Lower leg skin (tissue), 4 donors: ENCODE measurements at regions not wholly inside any gene's neighbourhood (a gene's known extent, or its start where the extent isn't known, plus 50 kb on each side); places are given as distances from the start of the nearest gene placed in this dataset.

ENCODE experiments used
- DNase-seq, 2 donors: peaks; one replicate each; pipeline ENCODE4 v3.0.0-alpha.2; 2019; ENCODE audit warnings: low spot score in 2 of 2
- H3K4me3 ChIP-seq: fragments of 200-600 bp; sonication (generic); 2 replicates; pipeline ENCODE4 v1.5.1; 2017; ENCODE audit warnings: mild to moderate bottlenecking, low read depth; ENCODE audit not compliant: poor library complexity, severe bottlenecking
- CTCF ChIP-seq, 3 donors: fragments of 450-650 bp; IDR thresholded peaks; one replicate each; pipeline ENCODE4 v1.5.1; 2016; ENCODE audit warnings: antibody characterized with exemption in 3 of 3, mild to moderate bottlenecking in 3 of 3, moderate library complexity in 2 of 3
- POLR2A ChIP-seq, 2 donors: fragments of 450-650 bp; IDR thresholded peaks; one replicate each; pipeline ENCODE4 v1.6.1; 2016 to 2017; ENCODE audit warnings: antibody characterized with exemption in 2 of 2, mild to moderate bottlenecking in 1 of 2, moderate library complexity in 1 of 2
- WGBS, 2 donors: methylation state at CpG; one replicate each; pipeline ENCODE4 v1.1.5; 2018; 5-methylcytosine and 5-hydroxymethylcytosine counted together
- intact Hi-C: fragments of 100-400 bp; cut with DNase I; formaldehyde crosslinking; loops from one replicate; pipeline ENCODE4 v1.15.0; 2023; ENCODE audit warnings: low total_unique reads

- WGBS, 2 donors = 6 to 27% methylated on average over 1 of the region's 1 CpG
- H3K4me3 ChIP-seq = no peak overlapping the region
Measured at GRCh38 chr9:24721621-24722020, 175.9 kb upstream of the IZUMO3 start.

GRCh38 chr9:24712206-24712605 is 166.5 kb upstream of the IZUMO3 start:
- WGBS, 2 donors = 50 to 53% methylated on average over 2 of the region's 2 CpGs
- DNase-seq = no peak
- TF ChIP-seq POLR2A (IDR thresholded peaks at IDR 0.05) (no peak), CTCF (IDR thresholded peaks at IDR 0.05) (no peak)
- intact Hi-C loops = no loop called here
- no peak overlapping the region for H3K4me3 ChIP-seq

More at GRCh38 chr9:24721621-24722020, 175.9 kb upstream of the IZUMO3 start:
- no peak for TF ChIP-seq POLR2A (IDR thresholded peaks at IDR 0.05)
- no peak for TF ChIP-seq CTCF (IDR thresholded peaks at IDR 0.05)
- intact Hi-C loops = no loop called here
- DNase-seq = no peak

DNA sequence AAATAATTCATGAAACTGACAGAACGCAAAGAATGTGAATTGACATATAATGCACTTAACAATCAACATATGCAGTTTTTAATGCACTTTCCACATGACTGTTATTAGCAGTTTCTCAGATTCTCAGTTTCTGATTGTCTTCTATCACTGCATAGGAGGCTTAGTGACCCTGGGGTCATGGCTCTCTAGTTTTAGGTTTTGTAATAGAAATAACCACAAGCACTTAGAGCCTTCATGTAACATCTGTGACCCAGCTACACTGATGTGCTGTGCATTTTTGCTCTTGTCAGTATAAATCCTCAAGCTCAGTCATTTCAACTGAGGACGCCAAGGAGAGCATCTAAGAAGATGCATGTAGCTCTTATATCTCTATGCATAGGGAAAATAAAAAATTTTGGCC is 163.1 kb upstream of the IZUMO3 start:
- intact Hi-C loops = no loop called here
- TF ChIP-seq POLR2A (IDR thresholded peaks at IDR 0.05) = no peak
- TF ChIP-seq CTCF (IDR thresholded peaks at IDR 0.05) = no peak
- H3K4me3 ChIP-seq = no peak overlapping the region
- 83 to 87% methylated on average over 2 of the region's 2 CpGs for WGBS, 2 donors
- no peak for DNase-seq

- DNase-seq = no peak
- no peak overlapping the region for H3K4me3 ChIP-seq
- WGBS, 2 donors = 35 to 36% methylated on average over 3 of the region's 3 CpGs
- intact Hi-C loops = no loop called here
- TF ChIP-seq CTCF (IDR thresholded peaks at IDR 0.05) (no peak), POLR2A (IDR thresholded peaks at IDR 0.05) (no peak)
Measured at GRCh38 chr9:24698881-24699518, 153.3 kb upstream of the IZUMO3 start.

DNA sequence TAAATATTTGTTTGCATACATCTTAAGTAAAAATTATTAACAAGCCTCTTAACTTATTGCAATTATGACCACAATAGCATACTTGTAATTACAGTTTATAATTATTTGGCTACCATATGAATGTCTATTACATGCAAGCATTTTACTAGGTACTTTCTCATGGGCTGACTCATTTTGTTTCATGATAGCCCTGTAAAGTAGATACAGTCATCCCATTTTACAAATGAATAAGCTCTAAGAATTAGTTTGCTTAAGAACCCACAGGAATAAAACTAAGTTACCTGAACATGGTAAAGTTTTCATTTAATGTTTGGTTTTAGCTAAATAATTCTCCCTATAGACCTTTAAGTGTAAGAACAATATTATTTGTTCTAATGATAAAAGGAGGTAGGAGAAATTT is 126.6 kb upstream of the IZUMO3 start:
- no peak for DNase-seq
- no peak for TF ChIP-seq CTCF (IDR thresholded peaks at IDR 0.05)
- TF ChIP-seq POLR2A (IDR thresholded peaks at IDR 0.05) = no peak
- H3K4me3 ChIP-seq = no peak overlapping the region
- intact Hi-C loops = no loop called here

GRCh38 chr9:24657387-24657786 is 111.7 kb upstream of the IZUMO3 start:
- no peak overlapping the region for H3K4me3 ChIP-seq
- no peak for TF ChIP-seq POLR2A (IDR thresholded peaks at IDR 0.05)
- no peak for TF ChIP-seq CTCF (IDR thresholded peaks at IDR 0.05)
- no peak for DNase-seq
- intact Hi-C loops = no loop called here
- WGBS, 2 donors = 90 to 92% methylated on average over 3 of the region's 3 CpGs
